Neural cell (in vitro differentiated cells): ENCODE measurements at regions not wholly inside any gene's neighbourhood (a gene's known extent, or its start where the extent isn't known, plus 50 kb on each side); places are given as distances from the start of the nearest gene placed in this dataset.

Experiments
- H2AFZ ChIP-seq: fragments of 200-600, 300-800 bp; sonication (generic), shearing (Covaris generic); 2 replicates; pipeline ENCODE4 v1.6.0; 2014; ENCODE audit warnings: low read depth, mild to moderate bottlenecking, antibody characterized with exemption, low read length, moderate library complexity
- H3F3A ChIP-seq: fragments of 200-600 bp; shearing (Covaris generic); 2 replicates; pipeline ENCODE4 v1.6.1; 2016; ENCODE audit warnings: mild to moderate bottlenecking, moderate library complexity, mixed read lengths, antibody characterized with exemption, low read length; ENCODE audit not compliant: insufficient read depth, poor library complexity, severe bottlenecking
- H3K27ac ChIP-seq: fragments of 200-600, 300-800 bp; sonication (generic), shearing (Covaris generic); 2 replicates; pipeline ENCODE4 v1.5.1; 2014; ENCODE audit warnings: mild to moderate bottlenecking, low read length, moderate library complexity
- H3K27me3 ChIP-seq: fragments of 300-800, 200-600 bp; sonication (generic), shearing (Covaris generic); 2 replicates; pipeline ENCODE4 v1.6.0; 2014; ENCODE audit warnings: mild to moderate bottlenecking, low read depth, low read length, moderate library complexity; ENCODE audit not compliant: insufficient read depth
- H3K36me3 ChIP-seq: fragments of 300-800, 200-600 bp; sonication (generic), shearing (Covaris generic); 2 replicates; pipeline ENCODE4 v1.5.1; 2014; ENCODE audit warnings: mild to moderate bottlenecking, antibody characterized with exemption, low read length, moderate library complexity; ENCODE audit not compliant: insufficient read depth
- H3K4me2 ChIP-seq: fragments of 300-800, 200-600 bp; sonication (generic), shearing (Covaris generic); 2 replicates; pipeline ENCODE4 v1.6.0; 2014; ENCODE audit warnings: mild to moderate bottlenecking, low read length
- H3K4me3 ChIP-seq: fragments of 300-800, 200-600 bp; sonication (generic), shearing (Covaris generic); 2 replicates; pipeline ENCODE4 v1.5.1; 2014; ENCODE audit warnings: mild to moderate bottlenecking, low read length, moderate library complexity
- H3K79me2 ChIP-seq: fragments of 200-600 bp; shearing (Covaris generic); replicated peaks from 2 replicates; pipeline ENCODE4 v1.6.0; 2014; ENCODE audit warnings: mild to moderate bottlenecking, low read length, moderate library complexity; ENCODE audit not compliant: insufficient read depth
- H3K9ac ChIP-seq: fragments of 300-800, 200-600 bp; sonication (generic), shearing (Covaris generic); 2 replicates; pipeline ENCODE4 v1.6.1; 2016; ENCODE audit warnings: mild to moderate bottlenecking, low read length, mixed read lengths
- H3K9me2 ChIP-seq: fragments of 200-600 bp; shearing (Covaris generic); 2 replicates; pipeline ENCODE4 v1.6.1; 2016; ENCODE audit warnings: mild to moderate bottlenecking, low read length, mixed read lengths; ENCODE audit not compliant: insufficient read depth
- H3K9me3 ChIP-seq: fragments of 200-600, 300-800 bp; sonication (generic), shearing (Covaris generic); 2 replicates; pipeline ENCODE4 v1.6.1; 2016; ENCODE audit warnings: mild to moderate bottlenecking, mixed run types, low read length, moderate library complexity, mixed read lengths
- H4K20me1 ChIP-seq: fragments of 200-600 bp; shearing (Covaris generic); 2 replicates; pipeline ENCODE4 v1.6.1; 2016; ENCODE audit warnings: mild to moderate bottlenecking, mixed run types; ENCODE audit not compliant: insufficient read depth
- EP300 ChIP-seq: fragments of 450-650 bp; conservative IDR thresholded peaks from 2 replicates; pipeline ENCODE4 v1.6.1; 2014; ENCODE audit warnings: antibody characterized with exemption, mild to moderate bottlenecking, moderate library complexity; ENCODE audit not compliant: poor library complexity, severe bottlenecking
- EZH2 ChIP-seq: fragments of 200-600, 300-800 bp; shearing (Covaris generic), sonication (generic); IDR thresholded peaks from 2 replicates; pipeline ENCODE4 v1.6.1; 2014; ENCODE audit warnings: antibody characterized with exemption, low read length, borderline replicate concordance, mild to moderate bottlenecking; ENCODE audit not compliant: insufficient read depth, poor library complexity, severe bottlenecking
- MXI1 ChIP-seq: fragments of 450-650 bp; conservative IDR thresholded peaks from 2 replicates; pipeline ENCODE4 v1.6.1; 2014; ENCODE audit warnings: antibody characterized with exemption, mild to moderate bottlenecking; ENCODE audit not compliant: poor library complexity, severe bottlenecking
- POLR2AphosphoS5 ChIP-seq: IDR thresholded peaks from 2 replicates; pipeline ENCODE4 v1.6.1; 2012
- RAD21 ChIP-seq: fragments of 450-650 bp; conservative IDR thresholded peaks from 2 replicates; pipeline ENCODE4 v1.6.1; 2014; ENCODE audit warnings: antibody characterized with exemption, mild to moderate bottlenecking, moderate library complexity
- SMC3 ChIP-seq: fragments of 450-650 bp; conservative IDR thresholded peaks from 2 replicates; pipeline ENCODE4 v1.6.1; 2014; ENCODE audit warnings: antibody characterized with exemption, mild to moderate bottlenecking, moderate library complexity; ENCODE audit not compliant: poor library complexity
- TAF1 ChIP-seq: IDR thresholded peaks from 2 replicates; pipeline ENCODE4 v1.6.1; 2012; ENCODE audit warnings: low read depth
- TF ChIP-seq, protein P1 (sequence below): IDR thresholded peaks from 2 replicates; pipeline ENCODE4 v1.6.1; 2012; ENCODE audit warnings: borderline replicate concordance
- TF ChIP-seq, protein P2 (sequence below): fragments of 450-650 bp; IDR thresholded peaks from 2 replicates; pipeline ENCODE4 v1.5.1; 2014; ENCODE audit warnings: antibody characterized with exemption, mild to moderate bottlenecking, moderate library complexity; ENCODE audit not compliant: poor library complexity, severe bottlenecking

DNA sequence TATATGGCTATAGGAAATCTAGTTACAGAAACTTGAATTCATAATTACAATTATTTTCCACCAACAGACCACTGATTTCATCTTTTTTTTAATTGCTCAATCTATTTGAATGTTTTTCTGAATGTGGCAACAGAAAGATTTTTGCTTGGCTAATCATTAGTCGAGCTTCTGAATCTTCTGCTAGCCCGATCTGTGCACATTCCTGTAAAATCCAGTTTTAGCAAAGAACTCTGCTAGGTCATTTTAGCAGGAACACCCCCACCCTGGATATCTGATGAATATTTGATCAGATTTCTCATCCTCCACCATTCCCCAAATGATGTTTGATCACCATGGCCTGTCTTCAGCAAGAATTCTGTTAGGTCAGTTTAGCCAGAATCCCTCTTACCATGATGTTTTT, 176.3 kb downstream of the LEPR start:
- TF ChIP-seq RAD21 (no peak), MXI1 (no peak), EZH2 (no peak), POLR2AphosphoS5 (no peak), TAF1 (no peak), EP300 (no peak), SMC3 (no peak)
- TF ChIP-seq, protein P1, sequence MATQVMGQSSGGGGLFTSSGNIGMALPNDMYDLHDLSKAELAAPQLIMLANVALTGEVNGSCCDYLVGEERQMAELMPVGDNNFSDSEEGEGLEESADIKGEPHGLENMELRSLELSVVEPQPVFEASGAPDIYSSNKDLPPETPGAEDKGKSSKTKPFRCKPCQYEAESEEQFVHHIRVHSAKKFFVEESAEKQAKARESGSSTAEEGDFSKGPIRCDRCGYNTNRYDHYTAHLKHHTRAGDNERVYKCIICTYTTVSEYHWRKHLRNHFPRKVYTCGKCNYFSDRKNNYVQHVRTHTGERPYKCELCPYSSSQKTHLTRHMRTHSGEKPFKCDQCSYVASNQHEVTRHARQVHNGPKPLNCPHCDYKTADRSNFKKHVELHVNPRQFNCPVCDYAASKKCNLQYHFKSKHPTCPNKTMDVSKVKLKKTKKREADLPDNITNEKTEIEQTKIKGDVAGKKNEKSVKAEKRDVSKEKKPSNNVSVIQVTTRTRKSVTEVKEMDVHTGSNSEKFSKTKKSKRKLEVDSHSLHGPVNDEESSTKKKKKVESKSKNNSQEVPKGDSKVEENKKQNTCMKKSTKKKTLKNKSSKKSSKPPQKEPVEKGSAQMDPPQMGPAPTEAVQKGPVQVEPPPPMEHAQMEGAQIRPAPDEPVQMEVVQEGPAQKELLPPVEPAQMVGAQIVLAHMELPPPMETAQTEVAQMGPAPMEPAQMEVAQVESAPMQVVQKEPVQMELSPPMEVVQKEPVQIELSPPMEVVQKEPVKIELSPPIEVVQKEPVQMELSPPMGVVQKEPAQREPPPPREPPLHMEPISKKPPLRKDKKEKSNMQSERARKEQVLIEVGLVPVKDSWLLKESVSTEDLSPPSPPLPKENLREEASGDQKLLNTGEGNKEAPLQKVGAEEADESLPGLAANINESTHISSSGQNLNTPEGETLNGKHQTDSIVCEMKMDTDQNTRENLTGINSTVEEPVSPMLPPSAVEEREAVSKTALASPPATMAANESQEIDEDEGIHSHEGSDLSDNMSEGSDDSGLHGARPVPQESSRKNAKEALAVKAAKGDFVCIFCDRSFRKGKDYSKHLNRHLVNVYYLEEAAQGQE: no peak
- TF ChIP-seq, protein P2, sequence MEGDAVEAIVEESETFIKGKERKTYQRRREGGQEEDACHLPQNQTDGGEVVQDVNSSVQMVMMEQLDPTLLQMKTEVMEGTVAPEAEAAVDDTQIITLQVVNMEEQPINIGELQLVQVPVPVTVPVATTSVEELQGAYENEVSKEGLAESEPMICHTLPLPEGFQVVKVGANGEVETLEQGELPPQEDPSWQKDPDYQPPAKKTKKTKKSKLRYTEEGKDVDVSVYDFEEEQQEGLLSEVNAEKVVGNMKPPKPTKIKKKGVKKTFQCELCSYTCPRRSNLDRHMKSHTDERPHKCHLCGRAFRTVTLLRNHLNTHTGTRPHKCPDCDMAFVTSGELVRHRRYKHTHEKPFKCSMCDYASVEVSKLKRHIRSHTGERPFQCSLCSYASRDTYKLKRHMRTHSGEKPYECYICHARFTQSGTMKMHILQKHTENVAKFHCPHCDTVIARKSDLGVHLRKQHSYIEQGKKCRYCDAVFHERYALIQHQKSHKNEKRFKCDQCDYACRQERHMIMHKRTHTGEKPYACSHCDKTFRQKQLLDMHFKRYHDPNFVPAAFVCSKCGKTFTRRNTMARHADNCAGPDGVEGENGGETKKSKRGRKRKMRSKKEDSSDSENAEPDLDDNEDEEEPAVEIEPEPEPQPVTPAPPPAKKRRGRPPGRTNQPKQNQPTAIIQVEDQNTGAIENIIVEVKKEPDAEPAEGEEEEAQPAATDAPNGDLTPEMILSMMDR: no peak

DNA sequence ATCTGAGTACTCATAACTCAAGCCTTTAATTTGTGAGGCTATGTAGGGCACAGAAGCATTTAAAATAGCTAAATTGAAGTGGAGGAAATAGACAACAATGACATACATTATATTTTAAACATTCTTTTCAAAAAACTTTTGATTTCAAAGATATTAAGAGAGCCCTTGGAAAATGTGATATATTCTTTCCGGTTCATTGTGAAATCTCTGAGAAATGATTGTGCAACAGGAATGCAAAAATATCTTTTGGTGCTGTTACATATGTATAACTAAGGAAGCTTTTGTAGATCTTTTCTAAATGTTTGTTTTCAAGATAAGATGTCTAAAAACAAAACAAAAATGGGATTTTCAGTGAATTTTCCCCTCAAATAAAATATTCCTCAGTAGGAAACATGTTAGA, 185.2 kb downstream of the LEPR start:
- H3K27me3 ChIP-seq: no peaks in the 10 kb centered on the region
- no peaks in the 10 kb centered on the region for H3K9me2 ChIP-seq
- no peaks in the 10 kb centered on the region for H3K9me3 ChIP-seq
- no peaks in the 10 kb centered on the region for H3F3A ChIP-seq
- H2AFZ ChIP-seq: no peak overlapping the region
- H3K79me2 ChIP-seq: no peaks in the 10 kb centered on the region
- H4K20me1 ChIP-seq: no peaks in the 10 kb centered on the region
- no peak overlapping the region for H3K4me3 ChIP-seq
- TF ChIP-seq, protein P2: no peak
- no peak for TF ChIP-seq RAD21
- no peak for TF ChIP-seq POLR2AphosphoS5
- no peak for TF ChIP-seq EZH2
- no peak for TF ChIP-seq SMC3
- no peak for TF ChIP-seq EP300
- no peak for TF ChIP-seq MXI1
- TF ChIP-seq, protein P1: no peak
- H3K4me2 ChIP-seq: no peak overlapping the region
- H3K36me3 ChIP-seq: no peaks in the 10 kb centered on the region
- H3K9ac ChIP-seq: no peak overlapping the region
- no peak overlapping the region for H3K27ac ChIP-seq

More for the DNA sequence above, 176.3 kb downstream of the LEPR start:
- Histone ChIP-seq H3K4me2 (no peak overlapping the region), H3K4me3 (no peak overlapping the region), H3F3A (no peaks in the 10 kb centered on the region), H3K9ac (no peak overlapping the region), H2AFZ (no peak overlapping the region), H3K79me2 (no peaks in the 10 kb centered on the region), H3K27ac (no peak overlapping the region), H3K36me3 (no peaks in the 10 kb centered on the region), H3K9me3 (no peaks in the 10 kb centered on the region), H3K27me3 (no peaks in the 10 kb centered on the region), H3K9me2 (no peaks in the 10 kb centered on the region), H4K20me1 (no peaks in the 10 kb centered on the region)
